ENCODE measurements at regions not wholly inside any gene's neighbourhood (a gene's known extent, or its start where the extent isn't known, plus 50 kb on each side); places are given as distances from the start of the nearest gene placed in this dataset.
"Not testable (repeated sequence)": the region's sequence is repeated elsewhere in the genome, so short reads cannot be mapped to it uniquely, and the experiment has no call there.

DNA sequence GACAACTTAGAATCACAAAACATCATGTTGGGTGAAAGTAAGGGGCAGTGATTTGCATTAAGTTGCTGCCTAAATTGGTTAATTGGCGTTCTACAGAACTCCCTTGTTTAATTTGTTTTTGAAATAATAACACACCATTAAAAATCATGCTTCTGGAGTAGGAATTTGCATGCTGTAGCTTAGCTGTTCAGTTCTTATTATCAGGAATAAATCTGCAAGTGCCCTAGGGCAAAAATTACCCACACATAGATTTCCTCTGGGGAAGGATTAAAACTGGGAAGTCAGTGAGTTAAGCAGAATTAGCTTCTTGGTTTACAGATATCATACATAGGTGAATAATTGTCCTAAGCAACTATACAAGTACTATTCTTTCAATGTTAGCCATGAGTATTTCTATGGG, 381.6 kb upstream of the NAALADL2 start:
- TF ChIP-seq, protein P1, sequence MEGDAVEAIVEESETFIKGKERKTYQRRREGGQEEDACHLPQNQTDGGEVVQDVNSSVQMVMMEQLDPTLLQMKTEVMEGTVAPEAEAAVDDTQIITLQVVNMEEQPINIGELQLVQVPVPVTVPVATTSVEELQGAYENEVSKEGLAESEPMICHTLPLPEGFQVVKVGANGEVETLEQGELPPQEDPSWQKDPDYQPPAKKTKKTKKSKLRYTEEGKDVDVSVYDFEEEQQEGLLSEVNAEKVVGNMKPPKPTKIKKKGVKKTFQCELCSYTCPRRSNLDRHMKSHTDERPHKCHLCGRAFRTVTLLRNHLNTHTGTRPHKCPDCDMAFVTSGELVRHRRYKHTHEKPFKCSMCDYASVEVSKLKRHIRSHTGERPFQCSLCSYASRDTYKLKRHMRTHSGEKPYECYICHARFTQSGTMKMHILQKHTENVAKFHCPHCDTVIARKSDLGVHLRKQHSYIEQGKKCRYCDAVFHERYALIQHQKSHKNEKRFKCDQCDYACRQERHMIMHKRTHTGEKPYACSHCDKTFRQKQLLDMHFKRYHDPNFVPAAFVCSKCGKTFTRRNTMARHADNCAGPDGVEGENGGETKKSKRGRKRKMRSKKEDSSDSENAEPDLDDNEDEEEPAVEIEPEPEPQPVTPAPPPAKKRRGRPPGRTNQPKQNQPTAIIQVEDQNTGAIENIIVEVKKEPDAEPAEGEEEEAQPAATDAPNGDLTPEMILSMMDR (IDR thresholded peaks at IDR 0.05): no peak
- no peaks in the 10 kb centered on the region for H3K9me3 ChIP-seq
- H3K9ac ChIP-seq (ENCODE audit: low read depth in 2 of 2, low read length in 2 of 2): no peak overlapping the region
- no peak overlapping the region for H3K4me3 ChIP-seq
- no peaks in the 10 kb centered on the region for H3K36me3 ChIP-seq
- no peak for DNase-seq
- H3K4me1 ChIP-seq: no peaks in the 10 kb centered on the region
- H3K27ac ChIP-seq: no peak overlapping the region
- intact Hi-C loops (cut with DNase I): no loop called here
- no peaks in the 10 kb centered on the region for H3K27me3 ChIP-seq

DNA sequence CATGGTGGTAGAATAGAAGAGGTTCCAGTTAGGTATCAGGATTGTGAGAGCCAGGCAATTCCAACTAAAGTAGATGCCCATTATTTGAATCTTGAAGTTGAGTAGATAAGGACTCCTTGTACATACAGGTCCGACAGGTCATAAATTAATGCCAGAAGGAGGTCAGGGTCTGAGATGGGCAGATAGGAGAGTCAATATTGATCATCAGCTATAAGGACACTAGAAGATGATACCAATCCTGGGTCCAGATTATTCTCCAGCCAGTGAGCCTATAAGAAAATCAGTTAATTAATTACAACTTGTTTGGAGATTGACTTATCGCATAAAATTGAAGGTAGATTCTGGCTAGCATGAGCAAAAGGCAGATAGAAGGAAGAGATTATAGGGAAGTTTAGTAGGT, 378.4 kb upstream of the NAALADL2 start:
- H3K4me3 ChIP-seq: no peak overlapping the region
- no peak for DNase-seq
- H3K9me3 ChIP-seq: no peaks in the 10 kb centered on the region
- H3K36me3 ChIP-seq: no peaks in the 10 kb centered on the region
- no peaks in the 10 kb centered on the region for H3K4me1 ChIP-seq
- no peak overlapping the region for H3K27ac ChIP-seq
- TF ChIP-seq, protein P1 (IDR thresholded peaks at IDR 0.05): no peak
- H3K27me3 ChIP-seq: no peaks in the 10 kb centered on the region
- intact Hi-C loops (cut with DNase I): no loop called here
- no peak overlapping the region for H3K9ac ChIP-seq (ENCODE audit: low read depth in 2 of 2, low read length in 2 of 2)

DNA sequence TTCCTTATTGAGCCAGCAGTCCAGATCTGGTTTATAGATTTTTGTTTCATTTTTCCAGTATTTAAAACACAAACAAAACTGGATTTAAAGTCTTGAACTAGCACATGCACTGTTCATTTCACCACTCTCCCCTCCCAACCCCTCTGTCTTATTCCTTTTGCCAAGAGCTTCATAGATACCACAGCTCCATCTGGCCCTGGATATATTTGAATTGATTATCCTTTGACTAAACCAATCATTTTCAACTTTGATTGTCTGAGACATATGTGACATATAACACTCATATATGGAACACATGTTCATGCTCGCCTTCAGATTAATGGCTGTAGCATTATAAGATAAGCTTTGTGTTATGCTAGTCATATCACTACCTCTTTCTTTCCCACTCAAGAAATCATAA, 376.6 kb upstream of the NAALADL2 start:
- H3K36me3 ChIP-seq: no peaks in the 10 kb centered on the region
- H3K27me3 ChIP-seq: no peaks in the 10 kb centered on the region
- no peak overlapping the region for H3K9ac ChIP-seq (ENCODE audit: low read depth in 2 of 2, low read length in 2 of 2)
- H3K4me3 ChIP-seq: no peak overlapping the region
- no peak overlapping the region for H3K27ac ChIP-seq
- TF ChIP-seq, protein P1 (IDR thresholded peaks at IDR 0.05): no peak
- no peaks in the 10 kb centered on the region for H3K4me1 ChIP-seq
- intact Hi-C loops (cut with DNase I): no loop called here
- no peaks in the 10 kb centered on the region for H3K9me3 ChIP-seq
- no peak for DNase-seq

DNA sequence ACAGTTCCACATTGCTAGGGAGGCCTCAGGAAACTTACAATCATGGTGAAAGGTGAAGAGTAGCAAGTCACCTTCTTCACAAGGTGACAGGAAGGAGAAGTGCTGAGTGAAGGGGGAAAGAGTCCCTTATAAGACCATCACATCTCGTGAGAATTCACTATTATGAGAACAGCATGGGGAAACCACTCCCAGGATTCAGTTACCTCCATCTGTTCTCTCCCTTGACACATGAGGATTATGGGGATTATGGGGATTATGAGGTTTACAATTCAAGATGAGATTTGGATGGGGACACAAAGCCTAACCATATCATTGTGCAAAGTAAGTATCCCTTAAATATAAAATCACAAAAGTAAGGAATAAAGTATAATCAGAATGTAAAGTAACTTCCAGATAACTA, 375.9 kb upstream of the NAALADL2 start:
- no peaks in the 10 kb centered on the region for H3K9me3 ChIP-seq
- H3K27ac ChIP-seq: no peak overlapping the region
- no peaks in the 10 kb centered on the region for H3K36me3 ChIP-seq
- H3K4me1 ChIP-seq: no peaks in the 10 kb centered on the region
- DNase-seq: no peak
- H3K4me3 ChIP-seq: no peak overlapping the region
- TF ChIP-seq, protein P1 (IDR thresholded peaks at IDR 0.05): no peak
- H3K27me3 ChIP-seq: no peaks in the 10 kb centered on the region
- H3K9ac ChIP-seq (ENCODE audit: low read depth in 2 of 2, low read length in 2 of 2): no peak overlapping the region
- intact Hi-C loops (cut with DNase I): no loop called here

DNA sequence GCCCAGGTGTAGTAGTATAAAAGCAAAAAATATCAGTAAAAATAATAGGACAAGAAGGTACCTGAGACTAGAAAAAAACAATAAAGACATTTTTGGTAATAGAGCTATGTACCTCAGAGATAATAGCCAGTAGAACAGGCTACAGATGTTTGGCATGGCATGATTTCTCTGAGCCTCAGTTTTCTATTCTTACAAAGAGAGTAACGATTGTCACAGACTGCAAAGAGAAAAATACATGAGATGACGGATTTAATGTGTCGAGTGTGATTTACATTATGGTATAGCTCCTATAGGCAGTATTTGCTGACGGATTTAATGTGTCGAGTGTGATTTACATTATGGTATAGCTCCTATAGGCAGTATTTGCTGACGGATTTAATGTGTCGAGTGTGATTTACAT, 375.3 kb upstream of the NAALADL2 start:
- H3K4me1 ChIP-seq; H3K9ac ChIP-seq (ENCODE audit: low read depth in 2 of 2, low read length in 2 of 2); H3K27me3 ChIP-seq; DNase-seq; H3K36me3 ChIP-seq; H3K27ac ChIP-seq; intact Hi-C loops (cut with DNase I); H3K9me3 ChIP-seq; H3K4me3 ChIP-seq: not testable (repeated sequence)

DNA sequence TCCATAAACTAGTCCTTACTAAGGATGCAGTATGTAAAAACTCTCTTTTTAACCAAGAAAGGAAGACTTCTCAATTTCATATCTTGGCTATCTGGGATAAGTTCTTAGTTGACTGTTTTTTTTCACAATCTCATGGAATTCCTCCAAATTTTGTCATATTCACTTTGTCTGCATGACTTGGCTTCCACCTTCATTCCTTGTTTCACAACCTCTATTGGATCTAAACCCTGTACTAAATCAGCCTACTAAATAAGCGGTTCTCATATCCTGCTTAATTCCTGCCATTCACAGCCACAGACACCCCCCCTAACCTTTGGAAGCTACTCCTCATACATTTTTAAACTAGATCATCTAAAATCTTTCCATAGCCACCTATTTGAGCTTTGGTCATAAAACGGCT, 370.6 kb upstream of the NAALADL2 start:
- no peaks in the 10 kb centered on the region for H3K36me3 ChIP-seq

More for the DNA sequence above, 370.6 kb upstream of the NAALADL2 start:
- Histone ChIP-seq H3K4me1 (no peaks in the 10 kb centered on the region), H3K27me3 (no peaks in the 10 kb centered on the region), H3K27ac (no peak overlapping the region), H3K4me3 (no peak overlapping the region), H3K9me3 (no peaks in the 10 kb centered on the region), H3K9ac (ENCODE audit: low read depth in 2 of 2, low read length in 2 of 2) (no peak overlapping the region)
- DNase-seq: no peak
- TF ChIP-seq, protein P1 (IDR thresholded peaks at IDR 0.05): no peak
- intact Hi-C loops (cut with DNase I): no loop called here
